ENCODE measurements at regions not wholly inside any gene's neighbourhood (a gene's known extent, or its start where the extent isn't known, plus 50 kb on each side); places are given as distances from the start of the nearest gene placed in this dataset.

DNA sequence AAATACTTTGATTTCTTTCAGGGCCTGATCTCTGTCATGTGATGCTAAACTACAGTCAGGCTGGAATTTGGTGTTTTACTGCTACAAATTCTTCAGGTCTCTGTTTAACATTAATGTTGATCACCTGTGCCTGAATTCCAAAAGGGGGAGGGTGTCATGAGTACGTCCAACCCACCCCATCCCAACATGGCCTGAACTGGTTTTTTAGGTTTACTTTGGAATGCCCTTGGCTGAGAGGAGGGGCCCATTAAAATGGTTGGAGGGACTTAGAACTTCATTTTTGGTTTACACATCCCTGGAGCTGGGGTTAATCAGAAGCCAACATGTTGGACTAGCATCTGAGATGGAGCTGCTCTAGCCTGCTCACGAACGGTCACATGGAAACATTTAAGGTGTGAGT lies 60.8 kb upstream of the CFAP46 start:
- no peak for TF ChIP-seq SPI1 (IDR thresholded peaks at IDR 0.05; ENCODE audit: borderline replicate concordance, low read depth)
- no peak for TF ChIP-seq CTCF (IDR thresholded peaks at IDR 0.05; ENCODE audit: insufficient read depth, low read length)
- TF ChIP-seq, protein P1, sequence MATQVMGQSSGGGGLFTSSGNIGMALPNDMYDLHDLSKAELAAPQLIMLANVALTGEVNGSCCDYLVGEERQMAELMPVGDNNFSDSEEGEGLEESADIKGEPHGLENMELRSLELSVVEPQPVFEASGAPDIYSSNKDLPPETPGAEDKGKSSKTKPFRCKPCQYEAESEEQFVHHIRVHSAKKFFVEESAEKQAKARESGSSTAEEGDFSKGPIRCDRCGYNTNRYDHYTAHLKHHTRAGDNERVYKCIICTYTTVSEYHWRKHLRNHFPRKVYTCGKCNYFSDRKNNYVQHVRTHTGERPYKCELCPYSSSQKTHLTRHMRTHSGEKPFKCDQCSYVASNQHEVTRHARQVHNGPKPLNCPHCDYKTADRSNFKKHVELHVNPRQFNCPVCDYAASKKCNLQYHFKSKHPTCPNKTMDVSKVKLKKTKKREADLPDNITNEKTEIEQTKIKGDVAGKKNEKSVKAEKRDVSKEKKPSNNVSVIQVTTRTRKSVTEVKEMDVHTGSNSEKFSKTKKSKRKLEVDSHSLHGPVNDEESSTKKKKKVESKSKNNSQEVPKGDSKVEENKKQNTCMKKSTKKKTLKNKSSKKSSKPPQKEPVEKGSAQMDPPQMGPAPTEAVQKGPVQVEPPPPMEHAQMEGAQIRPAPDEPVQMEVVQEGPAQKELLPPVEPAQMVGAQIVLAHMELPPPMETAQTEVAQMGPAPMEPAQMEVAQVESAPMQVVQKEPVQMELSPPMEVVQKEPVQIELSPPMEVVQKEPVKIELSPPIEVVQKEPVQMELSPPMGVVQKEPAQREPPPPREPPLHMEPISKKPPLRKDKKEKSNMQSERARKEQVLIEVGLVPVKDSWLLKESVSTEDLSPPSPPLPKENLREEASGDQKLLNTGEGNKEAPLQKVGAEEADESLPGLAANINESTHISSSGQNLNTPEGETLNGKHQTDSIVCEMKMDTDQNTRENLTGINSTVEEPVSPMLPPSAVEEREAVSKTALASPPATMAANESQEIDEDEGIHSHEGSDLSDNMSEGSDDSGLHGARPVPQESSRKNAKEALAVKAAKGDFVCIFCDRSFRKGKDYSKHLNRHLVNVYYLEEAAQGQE (IDR thresholded peaks at IDR 0.05; ENCODE audit: insufficient replicate concordance, low read depth) = no peak
